HG03442 (cell line): ENCODE measurements at regions not wholly inside any gene's neighbourhood (a gene's known extent, or its start where the extent isn't known, plus 50 kb on each side); places are given as distances from the start of the nearest gene placed in this dataset.

Source experiments
- ATAC-seq: cut with Tn5 transposase; IDR thresholded peaks from one replicate; pipeline ENCODE4 v1.9.1; 2021; ENCODE audit warnings: mild to moderate bottlenecking, moderate library complexity; ENCODE audit not compliant: unreplicated experiment

DNA sequence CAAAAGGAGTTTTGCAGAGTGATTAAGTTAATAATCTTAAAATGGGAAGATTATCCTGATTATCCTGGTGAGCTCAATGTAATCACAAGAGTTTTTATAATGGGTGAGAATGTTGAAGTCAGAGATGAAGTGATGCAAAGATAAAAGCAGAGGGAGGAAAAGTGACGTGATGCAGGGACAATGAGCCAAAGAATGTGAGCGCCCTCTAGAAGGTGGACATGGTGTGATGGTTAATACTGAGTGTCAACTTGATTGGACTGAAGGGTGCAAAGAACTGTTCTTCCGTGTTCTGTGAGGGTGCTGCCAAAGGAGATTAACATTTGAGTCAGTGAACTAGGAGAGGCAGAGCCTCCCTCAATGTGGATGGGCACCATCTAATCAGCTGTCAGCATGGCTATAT lies 569.6 kb upstream of the AGTR1 start:
- ATAC-seq, result no peak

DNA sequence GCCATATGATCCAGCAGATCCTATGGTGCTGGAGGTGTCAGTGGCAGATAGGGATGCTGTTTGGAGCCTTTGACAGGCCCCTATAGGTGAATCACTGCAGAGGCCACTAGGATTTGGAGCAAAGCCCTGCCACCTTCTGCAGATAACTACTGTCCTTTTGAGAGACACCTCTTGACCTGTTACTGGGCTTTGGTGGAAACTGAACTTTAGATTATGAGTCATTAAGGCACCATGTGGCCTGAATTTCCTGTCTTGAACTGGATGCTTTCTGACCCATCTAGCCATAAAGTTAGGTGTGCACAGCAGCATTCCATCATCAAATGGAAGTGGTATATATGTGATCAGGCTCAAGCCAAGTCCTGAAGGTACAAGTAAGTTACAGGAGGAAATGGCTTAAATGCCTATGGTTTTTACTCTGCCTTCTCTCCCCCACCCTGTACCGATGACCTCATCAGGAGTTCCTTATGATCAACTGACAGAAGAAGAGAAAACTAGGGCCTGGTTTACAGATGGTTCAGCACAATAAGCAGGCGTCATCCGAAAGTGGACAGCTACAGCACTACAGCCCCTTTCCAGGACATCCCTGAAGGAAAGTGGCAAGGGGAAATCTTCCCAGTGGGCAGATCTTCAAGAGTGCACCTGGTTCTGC lies 565.6 kb upstream of the AGTR1 start:
- no peak for ATAC-seq

DNA sequence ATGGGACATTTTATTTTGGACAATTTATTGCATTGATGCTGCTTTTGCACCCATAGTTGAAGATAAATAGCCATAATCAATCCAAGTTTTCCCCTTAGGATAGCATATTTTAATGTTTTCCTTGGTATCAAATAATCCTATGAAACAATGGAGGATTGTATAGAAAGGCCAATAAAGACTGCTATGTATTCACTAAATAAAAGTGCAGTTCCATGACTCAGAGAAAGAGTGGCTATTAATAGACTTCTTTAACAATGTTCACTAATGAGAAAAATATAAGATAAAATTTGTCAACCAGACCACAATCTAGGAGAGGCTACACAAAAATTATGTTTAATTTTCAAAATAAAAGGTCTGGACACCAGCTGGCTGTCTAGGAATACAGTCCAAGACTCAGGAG lies 560.9 kb upstream of the AGTR1 start:
- ATAC-seq, result no peak

DNA sequence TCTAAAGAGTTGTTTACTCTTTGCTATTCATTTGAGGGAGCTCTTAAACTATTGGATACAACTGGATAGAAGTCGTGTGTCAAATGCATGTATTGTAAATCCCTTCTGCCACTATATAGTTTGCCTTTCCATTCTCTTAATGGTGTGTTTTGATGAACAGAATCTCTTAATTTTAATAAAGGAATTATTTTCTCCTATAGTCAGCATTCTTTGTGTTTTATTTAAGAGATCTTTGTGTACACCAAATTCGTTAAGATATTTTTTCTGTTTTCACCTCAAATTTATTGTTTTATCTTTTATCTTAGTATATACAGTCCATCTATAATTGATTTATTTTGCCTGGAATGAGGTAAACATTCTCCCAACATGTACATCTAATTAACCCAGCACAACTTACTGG lies 551.5 kb upstream of the AGTR1 start:
- ATAC-seq, result no peak

DNA sequence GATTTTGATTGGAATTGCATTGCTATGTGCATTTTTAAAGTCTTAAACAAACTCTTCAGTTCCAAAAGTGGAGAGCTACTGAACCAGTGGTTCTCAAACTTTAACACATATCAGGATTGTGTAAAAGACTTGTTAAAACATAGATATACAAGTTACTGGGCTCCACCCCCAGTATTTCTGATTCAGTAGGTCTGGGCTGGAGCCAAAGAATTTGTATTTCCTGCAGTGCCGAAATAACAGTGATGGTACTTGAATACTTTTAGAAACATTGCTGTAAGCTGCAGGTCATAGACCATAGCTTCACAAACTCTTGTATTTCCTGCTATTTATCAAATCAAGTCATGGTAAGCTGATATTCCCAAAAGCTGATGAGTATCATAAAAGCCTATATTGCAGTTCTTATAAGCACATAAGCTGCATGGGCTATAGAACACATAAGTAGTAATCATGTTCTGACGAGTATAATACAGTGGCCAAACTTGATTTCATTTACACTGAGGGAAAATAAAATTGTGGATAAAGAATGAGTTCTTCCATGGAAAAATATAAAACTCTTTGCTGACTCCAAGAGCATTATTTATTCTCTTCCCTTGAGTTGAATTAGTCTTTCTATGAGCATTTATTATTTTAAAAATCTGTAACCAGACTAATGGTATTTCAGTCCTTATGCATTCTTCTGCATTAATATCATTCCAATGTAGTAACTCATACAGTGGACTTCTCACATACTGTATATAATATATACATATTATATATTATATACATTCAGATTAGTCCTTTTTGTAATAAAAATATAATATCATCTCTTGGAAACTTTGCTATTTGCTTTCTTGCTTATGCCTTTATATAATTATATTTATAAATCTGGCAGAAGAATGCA lies 550.5 kb upstream of the AGTR1 start:
- ATAC-seq, result no peak

DNA sequence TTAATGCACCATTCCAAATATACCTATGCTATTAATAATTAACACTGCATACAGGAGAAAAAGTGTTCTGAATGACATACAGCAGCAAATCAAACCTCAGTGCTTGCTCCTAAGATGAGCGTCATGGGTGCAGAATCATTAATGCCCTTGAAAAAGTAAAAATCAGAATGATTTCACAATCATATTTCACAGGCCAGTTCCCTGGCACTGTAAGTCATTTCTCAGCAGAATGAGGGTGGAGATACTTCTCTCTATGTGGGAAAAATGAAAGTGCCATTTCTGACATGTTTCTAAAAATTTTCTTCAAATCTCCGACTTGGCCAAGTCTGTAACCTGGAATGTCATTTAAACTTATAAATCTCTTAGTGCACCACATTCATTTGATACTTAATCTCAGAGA lies 549.8 kb upstream of the AGTR1 start:
- ATAC-seq, result no peak

DNA sequence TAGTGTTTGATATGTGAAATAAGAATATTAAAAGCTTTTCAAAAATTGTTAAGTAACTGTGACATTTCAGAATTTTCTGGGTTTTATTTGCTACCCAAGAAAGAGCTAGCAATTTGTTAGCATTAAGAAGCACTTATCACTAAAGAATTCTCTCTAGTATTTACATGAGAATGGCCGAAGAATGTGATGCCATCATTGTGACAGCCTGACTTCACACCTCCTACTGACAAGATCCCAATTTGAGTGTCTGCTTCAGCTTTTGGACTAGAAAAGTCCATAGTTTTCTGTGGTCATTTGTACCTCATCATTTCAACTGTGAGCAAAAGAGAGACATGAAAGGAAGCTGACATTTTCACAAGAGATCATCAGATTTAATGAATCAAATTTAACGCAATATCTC lies 548.1 kb upstream of the AGTR1 start:
- ATAC-seq, result no peak

DNA sequence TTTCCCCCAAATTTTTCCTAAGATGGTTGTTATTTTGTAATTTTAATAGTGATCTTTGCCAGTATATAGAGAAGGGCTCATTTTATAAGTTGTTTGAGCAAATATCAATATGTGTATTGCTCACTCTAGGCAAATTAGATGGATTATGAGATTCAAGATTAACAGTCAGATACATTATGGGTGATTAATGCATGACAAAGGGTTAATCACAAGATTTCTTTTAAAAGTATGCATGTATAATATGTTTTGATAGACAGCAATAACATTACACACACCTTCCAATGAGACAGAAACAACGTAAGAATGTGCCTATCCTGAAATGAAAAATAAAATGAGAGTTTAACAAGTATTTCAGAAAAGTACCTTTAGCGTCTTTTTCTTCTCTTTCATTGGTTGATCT lies 547.6 kb upstream of the AGTR1 start:
- ATAC-seq, result no peak

DNA sequence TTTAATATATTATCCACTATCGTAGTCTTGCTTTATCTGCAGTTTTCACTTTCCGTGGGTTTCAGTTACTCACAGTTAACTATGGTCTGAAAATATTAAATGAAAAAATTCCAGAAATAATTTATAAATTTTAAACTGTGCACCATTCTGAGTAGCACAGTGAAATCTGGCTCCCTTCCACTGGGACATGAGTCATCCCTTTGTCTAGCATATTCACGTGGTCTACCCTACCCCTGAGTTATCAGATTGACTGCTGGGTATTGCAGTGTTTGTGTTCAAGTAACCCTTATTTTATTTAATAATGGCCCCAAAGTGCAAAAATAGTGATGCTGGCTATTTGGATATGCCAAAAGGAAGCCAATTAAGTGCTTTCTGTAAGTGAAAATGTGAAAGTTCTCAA lies 539.5 kb upstream of the AGTR1 start:
- ATAC-seq, result no peak

DNA sequence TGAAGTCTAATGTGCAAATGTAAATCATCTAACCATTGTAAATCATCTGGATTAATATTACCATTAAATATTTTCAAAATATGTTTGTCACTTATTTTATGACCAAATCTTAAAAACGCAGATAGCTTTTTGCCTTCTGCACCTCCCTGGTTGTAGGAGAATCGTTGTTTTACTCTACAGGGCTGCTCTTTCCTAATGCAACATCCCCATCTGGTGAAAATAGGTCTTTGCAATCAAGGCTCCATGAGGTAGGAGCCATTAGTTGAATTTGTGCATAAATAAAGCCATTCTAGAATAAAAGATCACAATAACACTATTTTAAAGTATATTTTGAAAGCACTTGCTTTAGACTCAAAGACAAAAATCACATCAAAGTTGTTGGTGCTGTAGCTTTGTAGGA lies 535.6 kb upstream of the AGTR1 start:
- ATAC-seq, result no peak

DNA sequence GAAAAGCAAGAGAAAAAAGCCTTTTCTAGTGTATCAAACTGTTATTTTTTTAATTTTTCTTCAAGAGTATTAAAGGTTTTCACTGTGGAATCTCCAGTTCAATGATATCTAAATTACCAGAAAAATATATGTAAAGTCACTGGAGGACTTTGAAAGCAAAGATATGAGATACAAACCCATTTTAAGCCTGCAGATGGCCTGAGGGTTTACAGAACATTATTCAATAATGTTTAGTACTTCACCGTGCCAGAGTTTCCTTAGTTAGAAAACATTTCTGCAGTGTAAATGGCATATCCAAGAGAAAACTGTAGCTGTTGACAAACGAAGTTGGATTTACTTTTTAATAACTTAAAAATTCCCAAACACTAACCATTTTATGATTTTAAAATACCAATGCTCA lies 529.4 kb upstream of the AGTR1 start:
- no peak for ATAC-seq

DNA sequence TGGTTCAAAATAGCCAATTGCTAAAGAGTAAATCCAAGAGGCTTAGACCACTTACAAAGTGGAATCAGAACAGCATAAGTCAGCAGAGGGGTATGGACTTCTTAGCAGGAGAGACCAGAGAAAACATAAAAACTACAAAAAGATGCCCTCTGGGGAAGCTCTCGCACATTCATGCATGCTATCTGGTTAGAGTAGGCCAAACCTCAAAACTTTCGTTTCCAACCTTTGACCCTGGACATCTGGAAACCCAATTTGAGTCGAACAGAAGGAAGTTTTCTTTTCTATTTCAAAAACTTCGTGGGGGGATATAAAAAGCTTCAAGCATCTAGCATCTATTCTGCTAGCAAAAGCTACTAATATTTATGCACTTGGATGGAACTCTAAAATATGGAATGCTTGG lies 523.9 kb upstream of the AGTR1 start:
- ATAC-seq, result peak; percentile 47

DNA sequence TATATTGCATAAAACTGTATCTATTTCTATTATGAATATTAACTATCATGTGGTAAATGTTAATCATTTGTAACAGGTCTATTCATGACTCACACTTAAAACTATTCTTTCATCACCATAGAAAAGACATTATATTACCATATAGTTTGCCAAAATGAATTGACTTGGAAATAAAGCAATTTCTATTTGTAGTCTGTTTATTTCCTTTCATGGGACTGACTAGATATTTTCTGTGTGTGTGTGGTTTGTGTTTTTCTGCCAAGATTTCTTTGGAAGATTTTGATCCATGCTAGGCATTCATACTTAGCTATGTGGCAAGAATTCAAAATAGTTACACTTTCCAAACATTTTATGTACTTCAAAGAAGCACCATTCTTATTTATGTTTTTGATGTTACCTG lies 522.5 kb upstream of the AGTR1 start:
- no peak for ATAC-seq

DNA sequence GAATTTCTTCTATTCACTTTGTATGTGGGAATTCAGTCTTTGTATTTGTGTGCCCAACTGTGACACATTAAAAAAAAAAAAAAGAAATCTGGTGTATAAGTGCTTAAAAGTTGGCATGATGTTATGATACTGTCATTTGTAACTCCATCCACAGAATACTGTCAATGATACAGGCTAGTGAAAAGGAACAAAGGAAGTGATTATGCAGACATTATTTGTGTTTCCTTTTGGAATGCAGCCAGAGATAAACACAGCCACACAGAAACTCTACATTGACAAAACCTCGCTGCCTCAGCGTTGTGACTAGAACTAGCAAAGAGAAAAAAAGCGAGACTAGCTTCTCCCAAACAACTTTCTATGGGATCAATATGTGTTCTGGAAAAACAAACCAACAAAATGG lies 519.2 kb upstream of the AGTR1 start:
- ATAC-seq, result no peak

DNA sequence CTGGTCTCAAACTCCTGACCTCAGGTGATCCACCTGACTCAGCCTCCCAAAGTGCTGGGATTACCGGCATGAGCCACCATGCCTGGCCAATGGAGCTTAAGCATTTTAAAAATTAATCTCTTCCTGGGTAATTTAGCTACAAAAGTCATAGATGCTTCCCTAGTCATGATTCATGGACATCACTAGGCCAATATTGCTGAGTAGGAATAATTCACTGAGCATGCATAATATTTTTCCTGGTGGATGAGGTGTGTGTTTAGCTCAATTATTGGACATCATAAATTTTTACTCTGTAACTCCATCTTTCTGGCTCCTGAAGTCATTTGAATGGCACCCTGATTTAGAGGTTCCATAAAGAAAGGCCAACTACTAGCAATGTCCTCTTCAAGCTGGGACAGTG lies 512.9 kb upstream of the AGTR1 start:
- ATAC-seq, result no peak

DNA sequence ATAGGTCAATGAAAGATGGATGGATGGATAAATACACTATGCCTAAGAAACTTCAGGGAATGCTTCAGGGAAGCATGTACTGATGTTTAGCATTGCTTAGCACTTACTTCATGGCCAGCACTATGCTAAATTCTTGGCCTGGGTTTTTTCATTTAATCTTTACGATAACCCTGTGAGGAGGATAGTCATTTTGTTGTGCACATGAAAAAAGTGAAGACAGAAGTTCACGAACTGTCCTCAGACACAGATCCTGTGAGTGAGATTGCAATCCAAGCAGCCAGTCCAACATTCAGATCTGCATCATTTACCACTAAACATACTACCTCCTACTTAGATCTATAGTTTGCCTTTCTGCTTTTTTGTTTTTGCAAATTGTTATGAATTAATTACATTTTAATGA lies 510.8 kb upstream of the AGTR1 start:
- no peak for ATAC-seq

DNA sequence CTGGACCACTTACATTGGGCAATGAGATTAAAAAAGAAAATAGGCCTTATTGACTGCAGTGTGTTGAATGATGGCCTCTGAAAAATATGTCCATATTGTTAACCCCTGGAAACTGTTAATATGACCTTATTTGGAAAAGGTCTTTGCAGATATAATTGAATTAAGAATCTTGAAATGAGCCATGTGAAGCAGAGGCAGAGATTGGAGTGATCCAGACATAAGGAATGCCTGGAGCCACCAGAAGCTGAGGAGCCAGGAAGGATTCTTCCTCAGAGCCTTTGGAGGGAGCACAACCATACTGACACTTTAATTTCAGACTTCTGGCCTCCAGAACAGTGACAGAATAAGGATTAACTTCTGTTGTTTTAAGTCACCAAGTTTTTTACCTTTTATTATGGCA lies 510.4 kb upstream of the AGTR1 start:
- ATAC-seq, result no peak

DNA sequence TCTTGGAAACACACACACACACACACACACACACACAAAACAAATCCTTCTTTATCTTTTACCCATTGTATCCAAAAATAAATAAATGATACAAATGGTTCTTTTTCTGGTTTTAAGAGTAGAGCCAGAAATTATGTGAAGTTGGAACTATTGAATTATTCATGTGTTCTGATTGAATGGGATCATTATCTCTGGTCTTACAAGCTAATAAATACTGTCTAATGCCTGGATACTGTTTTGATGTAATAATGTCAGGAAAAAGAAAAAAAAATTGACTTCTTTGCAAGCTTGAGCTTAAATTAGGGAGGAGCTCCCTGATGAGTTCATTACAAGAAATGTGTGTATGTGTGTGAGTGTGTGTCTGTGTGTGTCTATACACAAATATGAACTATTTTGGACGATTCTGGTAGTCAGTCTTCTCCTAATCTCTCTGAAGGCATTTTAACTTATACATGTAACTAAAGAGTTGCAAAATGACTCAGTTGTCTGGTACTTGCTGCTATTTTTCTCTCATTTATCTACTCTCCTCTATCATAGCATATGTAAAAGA lies 507.2 kb upstream of the AGTR1 start:
- no peak for ATAC-seq

DNA sequence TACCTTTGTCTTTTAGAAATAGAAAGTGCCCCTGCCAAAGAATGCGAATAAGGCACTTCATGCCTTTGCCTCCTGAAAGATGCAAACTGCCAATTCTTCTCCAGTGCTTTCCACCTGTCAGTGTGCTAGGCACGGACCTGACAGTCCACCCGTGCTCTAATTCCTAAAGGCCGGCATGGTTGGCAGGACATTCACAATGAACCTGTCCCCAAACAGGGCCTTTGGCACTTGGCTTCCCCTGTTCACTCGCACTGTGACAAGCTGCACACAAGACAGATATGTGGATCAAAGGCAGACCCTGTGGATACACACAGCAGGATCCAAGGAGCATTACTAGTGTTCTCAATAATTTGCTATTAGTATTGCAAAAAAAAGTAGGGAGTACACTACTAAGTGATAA lies 505.7 kb upstream of the AGTR1 start:
- no peak for ATAC-seq

DNA sequence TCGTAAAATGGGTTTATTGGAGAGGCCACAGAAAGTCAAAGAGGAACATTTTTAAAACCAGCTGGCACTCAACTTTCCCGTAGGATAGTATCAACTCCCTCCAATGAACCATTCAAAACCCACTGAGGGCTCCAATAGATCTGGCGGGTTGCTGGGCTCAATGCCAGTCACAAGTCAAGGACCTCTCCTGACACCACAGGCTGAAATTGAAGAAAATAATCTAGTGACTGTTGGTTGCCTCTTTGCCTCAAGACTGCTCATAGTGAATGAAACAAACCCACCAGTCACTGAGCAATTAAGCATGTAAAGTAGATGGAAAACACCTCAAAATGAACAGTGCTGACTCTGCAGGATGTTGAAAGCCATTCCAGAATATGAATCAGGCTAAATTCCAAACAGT lies 500.6 kb upstream of the AGTR1 start:
- ATAC-seq, result no peak

DNA sequence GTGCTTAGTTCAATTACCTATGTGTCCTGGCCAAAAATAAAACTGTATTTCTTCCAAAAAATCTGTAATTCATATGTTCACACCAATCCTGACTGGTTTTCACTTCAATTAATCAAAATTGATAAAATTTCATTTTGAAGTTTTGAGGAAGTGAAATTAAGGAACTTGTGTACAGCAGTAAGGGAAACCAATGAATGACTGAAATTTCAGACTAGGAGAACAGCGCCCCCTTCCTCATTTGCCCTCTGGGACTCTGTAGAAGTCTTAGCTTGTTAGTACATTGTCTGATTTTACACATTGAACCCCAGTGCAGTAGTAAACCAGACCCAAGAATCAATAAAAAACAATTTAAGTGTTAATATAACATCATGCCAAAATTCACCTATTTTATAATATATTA lies 495.3 kb upstream of the AGTR1 start:
- no peak for ATAC-seq

DNA sequence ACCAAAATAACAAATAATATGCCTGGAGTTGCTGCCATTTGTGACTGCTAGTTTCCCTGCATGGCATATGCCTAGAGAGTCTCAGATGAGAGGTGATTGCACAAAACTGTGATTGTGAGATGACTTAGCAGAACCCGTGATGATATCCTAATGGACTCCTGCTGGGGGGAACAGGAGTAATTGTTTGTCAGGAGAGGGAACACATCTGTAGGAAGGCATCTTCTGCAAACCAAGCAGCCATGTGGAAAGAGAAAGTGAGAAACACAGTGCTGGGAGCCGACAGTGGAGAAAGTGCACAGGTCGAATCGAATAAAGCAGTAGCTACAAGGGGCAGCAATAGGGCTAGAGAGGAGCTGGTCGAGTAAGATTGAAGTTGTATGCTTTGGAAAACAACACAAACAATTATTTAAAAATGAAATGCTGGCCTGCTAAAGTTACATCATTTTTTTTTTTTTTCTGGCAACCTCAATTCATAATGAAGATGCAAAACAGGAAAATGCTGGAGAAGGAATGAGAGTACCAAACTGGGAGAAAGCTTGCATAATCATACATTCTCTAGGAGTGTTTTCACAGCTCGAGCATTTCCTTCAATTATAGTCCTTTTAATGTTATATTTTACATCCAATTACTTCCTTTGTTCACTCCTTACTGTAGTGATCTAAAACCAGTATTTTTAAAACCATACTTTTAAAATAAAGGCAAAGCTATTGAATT lies 494.2 kb upstream of the AGTR1 start:
- no peak for ATAC-seq
